Right renal cortex interstitium (tissue), 3 donors: ENCODE measurements at regions not wholly inside any gene's neighbourhood (a gene's known extent, or its start where the extent isn't known, plus 50 kb on each side); places are given as distances from the start of the nearest gene placed in this dataset.

ENCODE experiments used
- DNase-seq, 3 donors: peaks; one replicate each; pipeline ENCODE4 v3.0.0-alpha.2; 2013; ENCODE audit warnings: low read depth in 3 of 3, low spot score in 2 of 3

GRCh38 chr7:136551618-136552017 lies 316.8 kb upstream of the CHRM2 start:
- DNase-seq = no peak

DNA sequence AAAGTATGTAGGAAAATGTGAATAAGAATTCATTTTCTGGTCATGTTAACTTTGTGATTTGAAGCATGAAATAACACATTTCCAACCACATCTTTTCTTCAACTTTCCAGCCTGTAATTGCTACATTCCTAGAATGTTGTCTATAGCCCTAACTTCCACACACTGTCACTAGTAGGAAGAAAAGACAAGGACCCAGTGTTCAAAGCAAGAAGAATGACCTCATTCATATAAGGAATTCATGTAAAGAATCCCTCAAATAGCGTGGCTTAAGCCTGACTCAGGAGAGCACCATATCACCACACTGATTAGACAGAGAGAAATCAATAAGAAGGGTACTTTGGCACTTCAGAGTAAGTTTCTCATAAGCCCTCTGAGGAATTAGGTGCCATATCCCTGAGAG lies 318.7 kb upstream of the CHRM2 start:
- DNase-seq = no peak

- no peak for DNase-seq
Measured at GRCh38 chr7:136533732-136534131, 334.7 kb upstream of the CHRM2 start.

GRCh38 chr7:136530831-136531230 lies 337.6 kb upstream of the CHRM2 start:
- no peak for DNase-seq

GRCh38 chr7:136528329-136528728 lies 340.1 kb upstream of the CHRM2 start:
- DNase-seq = no peak

GRCh38 chr7:136527554-136527953 lies 340.9 kb upstream of the CHRM2 start:
- DNase-seq = no peak

DNA sequence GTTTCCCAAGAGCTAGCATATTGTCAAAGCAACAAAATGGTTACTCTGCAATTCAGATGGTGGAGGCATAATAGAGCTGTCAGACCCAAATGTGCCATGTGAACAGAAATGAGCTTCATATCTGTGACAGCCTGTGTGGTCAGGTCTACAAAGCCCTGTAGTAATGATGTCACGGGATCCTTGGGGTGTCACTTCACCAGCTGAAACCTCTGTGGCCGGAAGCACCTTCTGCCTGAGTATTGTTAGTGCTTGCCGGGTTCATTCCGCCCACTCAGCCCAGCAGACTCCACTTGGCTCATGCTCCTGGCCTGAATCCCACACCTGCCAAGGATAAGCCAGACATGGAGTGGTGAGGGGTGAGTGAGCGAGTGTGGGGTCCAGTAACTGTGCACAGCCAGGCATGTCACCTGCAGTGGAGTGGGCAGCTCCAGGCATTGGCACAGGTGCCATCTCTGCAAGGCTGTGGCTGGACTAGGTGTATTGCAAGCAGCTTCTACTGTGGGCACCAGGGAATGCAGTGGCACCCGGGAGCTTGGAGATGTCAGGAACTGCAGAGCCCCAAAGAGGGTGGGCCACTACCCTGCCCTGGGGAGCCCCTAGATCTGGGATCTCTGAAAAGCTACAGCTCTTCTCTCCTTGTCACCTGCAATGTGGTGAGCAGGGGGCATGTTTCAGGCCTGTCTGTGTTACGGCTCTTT lies 341.9 kb upstream of the CHRM2 start:
- no peak for DNase-seq

- no peak for DNase-seq
Measured at GRCh38 chr7:136523571-136523970, 344.9 kb upstream of the CHRM2 start.

DNA sequence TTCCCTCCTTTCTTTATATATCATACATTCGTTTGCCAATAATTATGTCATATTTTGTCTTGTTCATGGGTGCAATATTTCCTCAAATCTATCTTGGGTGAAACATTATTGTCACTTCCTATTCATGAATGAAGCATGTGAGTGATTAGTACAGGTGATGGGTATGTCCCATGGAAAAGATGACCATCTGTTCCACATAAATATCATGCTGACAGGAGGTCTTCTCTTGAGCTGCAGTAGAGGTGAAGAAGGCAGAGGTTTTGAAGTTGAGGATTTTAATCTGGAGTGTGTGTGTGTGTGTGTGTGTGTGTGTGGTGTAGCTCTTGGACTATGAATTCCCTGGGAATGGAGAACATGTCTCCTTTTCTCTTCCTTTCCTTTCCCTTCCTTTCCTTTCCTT lies 350.5 kb upstream of the CHRM2 start:
- no peak for DNase-seq

- DNase-seq = no peak
Measured at GRCh38 chr7:136514776-136515175, 353.7 kb upstream of the CHRM2 start.

DNA sequence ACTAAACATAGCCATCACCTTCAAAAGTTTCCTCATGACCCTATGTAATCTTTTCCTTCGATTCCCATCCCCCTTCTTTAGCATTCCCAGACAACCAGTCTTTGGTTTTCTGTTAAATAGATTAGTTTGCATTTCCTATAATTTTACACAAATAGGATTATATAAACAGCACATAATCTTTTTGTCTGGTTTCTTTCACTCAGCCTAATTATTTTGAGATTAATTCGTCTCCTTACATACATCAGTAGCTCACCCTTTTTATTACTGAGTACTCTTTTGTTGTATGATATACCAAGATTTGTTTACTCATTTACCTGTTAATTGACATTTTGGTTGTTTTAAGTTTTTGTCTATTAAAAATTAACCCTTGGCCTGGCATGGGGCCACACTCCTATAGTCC lies 354.7 kb upstream of the CHRM2 start:
- no peak for DNase-seq

- no peak for DNase-seq
Measured at GRCh38 chr7:136509466-136509865, 359.0 kb upstream of the CHRM2 start.

GRCh38 chr7:136502162-136502561 lies 366.3 kb upstream of the CHRM2 start:
- no peak for DNase-seq

DNA sequence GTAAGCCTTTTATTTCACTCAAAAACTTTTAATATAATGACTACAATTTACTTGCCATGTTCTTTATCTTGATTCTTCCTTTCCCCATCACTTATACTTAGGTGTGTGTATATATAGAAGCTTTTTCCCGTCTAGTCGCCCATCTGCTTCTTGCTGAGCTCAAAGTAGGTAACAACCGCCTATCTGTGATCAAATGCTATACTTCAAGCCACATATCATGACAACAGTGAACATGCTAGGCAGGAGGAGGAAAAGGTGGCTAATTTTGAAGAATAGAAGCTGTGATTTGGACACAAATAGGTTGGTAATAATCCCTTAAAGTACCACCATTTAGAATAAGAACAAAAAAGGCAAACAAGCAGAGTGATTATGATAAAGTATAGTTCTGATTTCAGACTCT lies 367.3 kb upstream of the CHRM2 start:
- no peak for DNase-seq

DNA sequence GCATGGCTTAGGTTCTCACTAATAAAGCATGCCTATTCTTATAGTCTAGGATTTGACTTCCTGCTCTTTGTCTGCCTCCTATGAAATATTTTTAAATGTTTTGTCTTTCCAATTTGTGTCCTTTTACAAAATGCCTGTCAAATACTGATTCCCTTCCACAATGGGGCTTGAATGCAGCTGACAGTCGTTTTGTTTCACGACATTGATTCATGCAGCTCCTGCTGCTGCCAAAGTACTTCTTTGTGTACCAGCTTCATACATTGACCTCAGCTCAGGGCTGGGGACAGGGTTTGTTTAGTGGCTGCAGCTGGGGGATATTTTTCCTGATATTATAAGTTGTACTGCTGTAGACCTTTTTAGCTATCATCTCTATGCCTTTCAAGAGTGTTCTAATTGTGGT lies 371.9 kb upstream of the CHRM2 start:
- no peak for DNase-seq

DNA sequence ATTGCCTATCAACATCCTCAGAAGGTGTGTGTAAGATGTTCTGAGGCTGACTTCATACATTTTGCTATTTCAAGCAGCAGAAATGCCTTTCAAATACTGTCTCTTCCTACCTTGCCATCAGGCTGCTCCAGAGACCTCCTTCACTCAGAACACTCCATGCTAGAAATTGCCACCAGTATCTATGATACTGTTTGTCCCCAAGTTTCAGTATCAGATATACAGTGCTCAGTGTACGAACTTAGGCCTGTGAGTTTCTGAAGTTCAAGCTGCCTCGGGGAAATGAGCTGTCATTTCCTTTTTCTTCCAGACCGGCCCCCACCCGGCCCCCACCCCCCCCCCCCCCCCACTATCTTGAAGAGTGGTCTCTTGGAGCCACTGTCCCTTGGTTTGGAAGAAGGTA lies 373.4 kb upstream of the CHRM2 start:
- no peak for DNase-seq

GRCh38 chr7:136492366-136492765 lies 376.1 kb upstream of the CHRM2 start:
- no peak for DNase-seq

DNA sequence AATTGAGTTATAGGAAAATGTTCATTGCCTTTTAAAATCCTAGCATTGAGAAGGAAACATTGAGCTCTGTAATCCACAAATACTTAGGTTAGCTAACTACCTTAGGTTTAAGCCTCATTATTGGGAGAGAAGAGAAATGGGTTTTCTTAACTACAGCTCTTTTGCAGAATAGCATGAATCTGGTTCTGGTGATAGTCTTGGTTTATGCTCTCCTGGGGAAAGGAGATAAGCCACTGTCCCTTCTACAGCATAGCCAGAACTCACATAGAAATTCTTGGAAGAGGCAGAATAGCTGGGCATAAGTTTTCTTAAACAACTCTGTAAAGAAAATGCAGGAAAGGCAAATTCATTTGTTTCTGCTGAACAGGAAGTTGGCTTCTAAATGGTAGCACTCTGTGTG lies 378.6 kb upstream of the CHRM2 start:
- DNase-seq = no peak

GRCh38 chr7:136480901-136481300 lies 387.6 kb upstream of the CHRM2 start:
- no peak for DNase-seq

DNA sequence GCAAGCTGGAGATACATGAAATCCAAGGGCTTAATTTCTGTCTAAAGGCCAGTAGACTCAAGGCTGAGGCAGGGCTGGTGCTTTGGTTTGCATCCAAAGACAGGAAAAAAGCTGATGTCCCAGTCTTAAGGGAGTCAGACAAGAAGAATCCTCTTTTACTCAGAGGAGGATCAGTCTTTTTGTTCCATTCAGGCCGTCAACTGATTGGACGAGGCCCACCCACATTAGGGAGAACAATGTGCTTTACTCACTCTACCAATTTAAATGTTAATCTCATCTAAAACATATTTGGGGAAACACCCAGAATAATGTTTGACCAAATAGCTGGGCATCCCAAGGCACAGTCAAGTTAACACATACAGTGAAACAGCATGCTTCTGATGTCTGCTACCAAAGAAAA lies 388.5 kb upstream of the CHRM2 start:
- no peak for DNase-seq

DNA sequence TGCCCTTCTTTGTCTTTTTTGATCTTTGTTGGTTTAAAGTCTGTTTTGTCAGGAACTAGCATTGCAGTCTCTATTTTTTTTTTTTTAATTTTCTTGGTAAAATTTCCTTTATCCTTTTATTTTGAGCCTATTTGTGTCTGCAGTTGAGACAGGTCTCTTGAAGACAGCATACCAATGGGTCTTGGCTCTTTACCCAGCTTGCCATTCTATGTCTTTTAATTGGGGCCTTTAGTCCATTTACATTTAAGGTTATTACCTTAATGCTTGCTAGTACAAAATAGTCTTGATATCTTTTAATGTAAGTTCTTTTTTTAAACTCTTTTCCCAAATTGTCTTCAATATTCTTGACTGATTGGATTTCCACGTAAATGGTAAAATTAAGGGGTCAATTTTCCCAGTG lies 398.3 kb upstream of the CHRM2 start:
- no peak for DNase-seq

DNA sequence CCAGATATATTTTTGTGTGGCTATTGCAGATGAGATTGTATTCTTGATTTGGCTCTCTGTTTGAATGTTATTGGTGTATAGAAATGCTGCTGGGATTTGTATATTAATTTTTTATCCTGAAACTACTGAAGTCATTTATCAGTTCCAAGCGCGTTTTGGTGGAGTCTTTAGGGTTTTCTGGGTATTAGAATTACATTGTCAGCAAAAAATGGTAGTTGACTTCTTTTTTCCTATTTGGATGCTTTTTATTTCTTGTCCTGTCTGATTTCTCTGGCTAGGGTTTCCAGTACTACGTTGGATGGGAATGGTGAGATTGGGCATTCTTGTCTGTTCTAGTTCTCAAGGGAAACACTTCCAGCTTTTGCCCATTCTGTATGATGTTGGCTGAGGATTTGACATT lies 415.5 kb upstream of the CHRM2 start:
- DNase-seq = no peak

GRCh38 chr7:136446751-136447150 lies 421.7 kb upstream of the CHRM2 start:
- no peak for DNase-seq
